H9 (cell line): ENCODE measurements at regions not wholly inside any gene's neighbourhood (a gene's known extent, or its start where the extent isn't known, plus 50 kb on each side); places are given as distances from the start of the nearest gene placed in this dataset.

Experiments
- DNase-seq: peaks from one replicate; pipeline ENCODE4 v3.0.0-alpha.2; 2017
- H2AFZ ChIP-seq: one replicate; pipeline ENCODE4 v1.6.1; 2013; ENCODE audit warnings: mild to moderate bottlenecking, low read length, control low read depth, moderate library complexity
- H2AK5ac ChIP-seq: 2 replicates; pipeline ENCODE4 v1.6.1; 2013; ENCODE audit warnings: low read length, control low read depth, mixed read lengths; ENCODE audit not compliant: insufficient read length
- H2BK120ac ChIP-seq: one replicate; pipeline ENCODE4 v1.6.1; 2013; ENCODE audit warnings: low read depth, mild to moderate bottlenecking, low read length, control low read depth, inconsistent platforms; ENCODE audit not compliant: poor library complexity, severe bottlenecking
- H2BK12ac ChIP-seq: 2 replicates; pipeline ENCODE4 v1.6.1; 2013; ENCODE audit warnings: low read length, control low read depth, mixed read lengths, low read depth; ENCODE audit not compliant: insufficient read length
- H2BK15ac ChIP-seq: 2 replicates; pipeline ENCODE4 v1.6.1; 2013; ENCODE audit warnings: low read depth, low read length, control low read depth
- H2BK20ac ChIP-seq: one replicate; pipeline ENCODE4 v1.6.1; 2013; ENCODE audit warnings: low read depth, mild to moderate bottlenecking, low read length, control low read depth, inconsistent platforms; ENCODE audit not compliant: poor library complexity, severe bottlenecking
- H2BK5ac ChIP-seq: 2 replicates; pipeline ENCODE4 v1.6.1; 2013; ENCODE audit warnings: low read length, control low read depth, mixed read lengths; ENCODE audit not compliant: insufficient read length
- H3K14ac ChIP-seq: 2 replicates; pipeline ENCODE4 v1.6.1; 2013; ENCODE audit warnings: low read length, control low read depth; ENCODE audit not compliant: insufficient read depth
- H3K18ac ChIP-seq: 2 replicates; pipeline ENCODE4 v1.6.1; 2013; ENCODE audit warnings: low read depth, mild to moderate bottlenecking, mixed read lengths, low read length, control low read depth; ENCODE audit not compliant: insufficient read length
- H3K23ac ChIP-seq: 2 replicates; pipeline ENCODE4 v1.6.1; 2013; ENCODE audit warnings: low read length, control low read depth, mixed read lengths, low read depth; ENCODE audit not compliant: insufficient read length
- H3K23me2 ChIP-seq: 2 replicates; pipeline ENCODE4 v1.6.1; 2013; ENCODE audit warnings: low read depth, mild to moderate bottlenecking, mixed read lengths, low read length, control low read depth; ENCODE audit not compliant: insufficient read length, poor library complexity, severe bottlenecking
- H3K27ac ChIP-seq: 2 replicates; pipeline ENCODE4 v1.5.1; 2013; ENCODE audit warnings: low read length, control low read depth, mixed read lengths, low read depth; ENCODE audit not compliant: insufficient read length
- H3K27me3 ChIP-seq: 2 replicates; pipeline ENCODE4 v1.6.1; 2013; ENCODE audit warnings: low read length, control low read depth, inconsistent platforms; ENCODE audit not compliant: insufficient read depth
- H3K4ac ChIP-seq: 2 replicates; pipeline ENCODE4 v1.6.1; 2013; ENCODE audit warnings: low read depth, mild to moderate bottlenecking, control low read depth, inconsistent platforms, low read length, moderate library complexity
- H3K4me1 ChIP-seq: 2 replicates; pipeline ENCODE4 v1.6.1; 2013; ENCODE audit warnings: low read length, control low read depth, inconsistent platforms; ENCODE audit not compliant: insufficient read depth
- H3K4me2 ChIP-seq: 2 replicates; pipeline ENCODE4 v1.6.1; 2013; ENCODE audit warnings: low read length, control low read depth, mixed read lengths; ENCODE audit not compliant: insufficient read length, insufficient read depth
- H3K56ac ChIP-seq: 2 replicates; pipeline ENCODE4 v1.6.1; 2013; ENCODE audit warnings: low read depth, mild to moderate bottlenecking, mixed read lengths, low read length, control low read depth; ENCODE audit not compliant: insufficient read length
- H3K79me1 ChIP-seq: 2 replicates; pipeline ENCODE4 v1.6.1; 2013; ENCODE audit warnings: low read depth, mild to moderate bottlenecking, moderate library complexity, low read length, control low read depth, inconsistent platforms; ENCODE audit not compliant: insufficient read depth, poor library complexity, severe bottlenecking
- H3K79me2 ChIP-seq: 2 replicates; pipeline ENCODE4 v1.6.1; 2013; ENCODE audit warnings: low read length, control low read depth, inconsistent platforms; ENCODE audit not compliant: insufficient read depth
- H3K9ac ChIP-seq: 2 replicates; pipeline ENCODE4 v1.6.1; 2013; ENCODE audit warnings: low read length, control low read depth, mixed read lengths; ENCODE audit not compliant: insufficient read length; ENCODE audit errors: extremely low read depth
- H3K9me3 ChIP-seq: one replicate; pipeline ENCODE4 v1.6.1; 2013; ENCODE audit warnings: low read depth, low read length, inconsistent platforms; ENCODE audit not compliant: control insufficient read depth
- H3T11ph ChIP-seq: one replicate; pipeline ENCODE4 v1.6.1; 2013; ENCODE audit warnings: mild to moderate bottlenecking, low read length, control low read depth, inconsistent platforms
- H4K20me1 ChIP-seq: one replicate; pipeline ENCODE4 v1.6.1; 2013; ENCODE audit not compliant: control insufficient read depth, insufficient read length, insufficient read depth
- H4K5ac ChIP-seq: 2 replicates; pipeline ENCODE4 v1.6.1; 2013; ENCODE audit warnings: low read depth, mild to moderate bottlenecking, mixed read lengths, low read length, control low read depth; ENCODE audit not compliant: insufficient read length
- H4K8ac ChIP-seq: replicated peaks from 2 replicates; pipeline ENCODE4 v1.6.1; 2013; ENCODE audit warnings: low read length, control low read depth, mixed read lengths, low read depth; ENCODE audit not compliant: insufficient read length
- H4K91ac ChIP-seq: 2 replicates; pipeline ENCODE4 v1.6.1; 2013; ENCODE audit warnings: low read depth, mild to moderate bottlenecking, moderate library complexity, mixed read lengths, low read length, control low read depth; ENCODE audit not compliant: insufficient read length
- H3K27ac Mint-ChIP-seq, 3 experiments: 2 replicates in 2 of 3; 3 replicates in 1 of 3; pipeline ENCODE4 v1.8.0; 2020 to 2021; ENCODE audit warnings: mixed read lengths in 3 of 3, mild to moderate bottlenecking in 1 of 3, moderate library complexity in 1 of 3
- H3K27me3 Mint-ChIP-seq: 2 replicates; pipeline ENCODE4 v1.8.0; 2021; ENCODE audit warnings: low read depth, mild to moderate bottlenecking, moderate library complexity, mixed read lengths
- H3K36me3 Mint-ChIP-seq, 3 experiments: 2 replicates in 2 of 3; 3 replicates in 1 of 3; pipeline ENCODE4 v1.8.0; 2020 to 2021; ENCODE audit warnings: low read depth in 3 of 3, mixed read lengths in 3 of 3; ENCODE audit not compliant: insufficient read depth in 1 of 3
- H3K4me1 Mint-ChIP-seq, 2 experiments: 2 replicates each; pipeline ENCODE4 v1.8.0; 2020; ENCODE audit warnings: mixed read lengths in 2 of 2
- H3K4me3 Mint-ChIP-seq, 2 experiments: 2 replicates in 1 of 2; 3 replicates in 1 of 2; pipeline ENCODE4 v1.8.0; 2020 to 2021; ENCODE audit warnings: mild to moderate bottlenecking in 2 of 2, mixed read lengths in 2 of 2, moderate library complexity in 1 of 2
- H3K9me3 Mint-ChIP-seq, 2 experiments: 2 replicates in 1 of 2; 3 replicates in 1 of 2; pipeline ENCODE4 v1.8.0; 2020; ENCODE audit warnings: mild to moderate bottlenecking in 2 of 2, mixed read lengths in 2 of 2, moderate library complexity in 1 of 2
- WGBS: extraction: QIAGEN DNeasy Blood & Tissue Kit; methylation state at CpG from one replicate; pipeline ENCODE4 v1.1.7; 2013; ENCODE audit warnings: missing lambda C conversion rate, low lambda C conversion rate, mixed read lengths; ENCODE audit not compliant: insufficient read length; ENCODE audit errors: extremely low coverage; 5-methylcytosine and 5-hydroxymethylcytosine counted together
- TF ChIP-seq, protein P1 (sequence below): fragments of 200-600 bp; sonication (generic); conservative IDR thresholded peaks from 3 replicates; pipeline ENCODE4 v1.8.0; 2021; ENCODE audit warnings: antibody characterized with exemption, mild to moderate bottlenecking

- Histone ChIP-seq H4K91ac (no peak overlapping the region), H3K23me2 (no peaks in the 10 kb centered on the region), H3K9me3 (no peaks in the 10 kb centered on the region), H3K23ac (no peak overlapping the region), H3K4me2 (no peak overlapping the region), H3K79me2 (no peaks in the 10 kb centered on the region), H2BK12ac (no peak overlapping the region), H2BK120ac (no peak overlapping the region), H3K14ac (no peak overlapping the region), H2BK5ac (no peak overlapping the region), H3K4ac (no peak overlapping the region), H2AFZ (no peak overlapping the region), H4K8ac (no peak overlapping the region), H2BK20ac (no peak overlapping the region), H3K56ac (no peak overlapping the region), H3K27me3 (no peaks in the 10 kb centered on the region), H3K79me1 (no peaks in the 10 kb centered on the region), H3K27ac (no peak overlapping the region), H2BK15ac (no peak overlapping the region), H3K4me1 (no peaks in the 10 kb centered on the region; the same call in 1 of the 2 replicates), H3K18ac (no peak overlapping the region), H4K20me1 (no peaks in the 10 kb centered on the region), H4K5ac (no peak overlapping the region), H3K9ac (no peak overlapping the region), H2AK5ac (no peak overlapping the region), H3T11ph (no peak overlapping the region)
- H3K36me3 Mint-ChIP-seq = no peaks in the 10 kb centered on the region; a peak in 3 of 7 replicates
- H3K4me1 Mint-ChIP-seq = peaks cover 0 to 2% of the 10 kb centered on the region in 2 experiments; a peak in 3 of 4 replicates
- no peak overlapping the region for H3K27ac Mint-ChIP-seq
- peaks cover 0 to 2% of the 10 kb centered on the region in 2 experiments; a peak in 2 of 5 replicates for H3K9me3 Mint-ChIP-seq
- H3K27me3 Mint-ChIP-seq = no peaks in the 10 kb centered on the region
- no peak for DNase-seq
- TF ChIP-seq, protein P1, sequence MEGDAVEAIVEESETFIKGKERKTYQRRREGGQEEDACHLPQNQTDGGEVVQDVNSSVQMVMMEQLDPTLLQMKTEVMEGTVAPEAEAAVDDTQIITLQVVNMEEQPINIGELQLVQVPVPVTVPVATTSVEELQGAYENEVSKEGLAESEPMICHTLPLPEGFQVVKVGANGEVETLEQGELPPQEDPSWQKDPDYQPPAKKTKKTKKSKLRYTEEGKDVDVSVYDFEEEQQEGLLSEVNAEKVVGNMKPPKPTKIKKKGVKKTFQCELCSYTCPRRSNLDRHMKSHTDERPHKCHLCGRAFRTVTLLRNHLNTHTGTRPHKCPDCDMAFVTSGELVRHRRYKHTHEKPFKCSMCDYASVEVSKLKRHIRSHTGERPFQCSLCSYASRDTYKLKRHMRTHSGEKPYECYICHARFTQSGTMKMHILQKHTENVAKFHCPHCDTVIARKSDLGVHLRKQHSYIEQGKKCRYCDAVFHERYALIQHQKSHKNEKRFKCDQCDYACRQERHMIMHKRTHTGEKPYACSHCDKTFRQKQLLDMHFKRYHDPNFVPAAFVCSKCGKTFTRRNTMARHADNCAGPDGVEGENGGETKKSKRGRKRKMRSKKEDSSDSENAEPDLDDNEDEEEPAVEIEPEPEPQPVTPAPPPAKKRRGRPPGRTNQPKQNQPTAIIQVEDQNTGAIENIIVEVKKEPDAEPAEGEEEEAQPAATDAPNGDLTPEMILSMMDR = no peak
- no CpG with 5 or more reads among the region's 2 CpGs for WGBS
- H3K4me3 Mint-ChIP-seq = no peak overlapping the region
These were observed 432.2 kb upstream of the HNRNPA3 start for GRCh38 chr2:176780348-176780747.
